GM19328 (cell line): ENCODE measurements at regions not wholly inside any gene's neighbourhood (a gene's known extent, or its start where the extent isn't known, plus 50 kb on each side); places are given as distances from the start of the nearest gene placed in this dataset.
A peak's percentile ranks its signal among the peaks of the same experiment; 100 is the strongest.

Experiments used
- ATAC-seq: cut with Tn5 transposase; IDR thresholded peaks from one replicate; pipeline ENCODE4 v1.9.1; 2021; ENCODE audit warnings: mild to moderate bottlenecking, moderate library complexity; ENCODE audit not compliant: unreplicated experiment

DNA sequence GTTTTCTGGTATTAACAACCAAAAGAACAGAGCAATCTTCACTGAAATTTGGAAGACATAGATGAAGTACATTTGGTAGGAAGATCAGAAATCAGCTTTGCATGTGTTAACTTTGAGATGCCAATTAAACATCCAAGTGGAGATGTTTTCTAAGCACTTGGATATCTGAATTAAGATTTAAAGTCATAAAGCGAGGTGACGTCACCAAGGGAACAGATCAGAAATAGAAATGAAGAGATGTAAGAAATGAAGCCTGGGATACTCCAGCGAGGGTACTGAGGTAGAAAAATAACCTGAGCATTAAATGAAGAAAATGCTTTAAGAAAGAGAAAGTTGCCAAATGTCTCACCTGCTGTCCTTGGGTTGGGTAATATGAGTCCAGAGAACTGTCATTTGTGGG, 1223.3 kb downstream of the MAT2B start:
- ATAC-seq: no peak

DNA sequence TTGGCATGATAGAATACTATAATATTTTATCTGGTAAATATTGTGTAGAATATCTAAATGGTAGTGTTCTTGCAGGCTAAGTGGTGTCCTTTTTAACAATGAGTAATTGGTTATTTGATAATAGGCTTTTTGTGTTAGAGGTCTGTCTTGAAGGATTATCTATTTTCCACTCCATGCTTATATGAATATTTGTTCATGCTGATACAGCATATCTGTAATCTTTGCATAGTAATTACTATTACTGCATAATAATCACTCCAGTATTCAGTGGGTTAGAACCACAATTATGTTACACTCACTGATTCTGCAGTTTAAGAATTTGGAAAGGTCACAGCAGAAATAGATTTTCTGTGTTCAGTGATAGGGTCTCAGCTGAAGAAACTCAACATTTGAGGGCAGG, 1229.9 kb downstream of the MAT2B start:
- no peak for ATAC-seq

DNA sequence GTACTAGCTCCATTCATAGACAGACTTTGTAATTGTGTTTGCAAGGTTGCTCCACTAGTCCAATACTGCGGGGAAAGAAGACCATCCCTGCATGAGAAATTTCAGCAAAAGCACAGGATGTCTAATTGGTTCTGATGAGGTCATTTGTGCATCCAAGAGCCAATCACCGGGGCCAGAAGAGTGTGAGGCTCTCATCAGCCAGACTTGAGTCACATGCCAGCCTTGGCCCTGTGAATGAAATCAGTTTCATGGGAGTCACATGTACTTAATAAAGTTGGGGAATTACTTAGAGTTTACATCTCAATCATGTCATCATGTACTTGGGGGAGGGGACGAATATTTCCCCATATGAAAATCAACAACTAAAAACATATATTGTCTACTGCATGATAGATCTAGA, 1236.0 kb downstream of the MAT2B start:
- ATAC-seq: no peak

DNA sequence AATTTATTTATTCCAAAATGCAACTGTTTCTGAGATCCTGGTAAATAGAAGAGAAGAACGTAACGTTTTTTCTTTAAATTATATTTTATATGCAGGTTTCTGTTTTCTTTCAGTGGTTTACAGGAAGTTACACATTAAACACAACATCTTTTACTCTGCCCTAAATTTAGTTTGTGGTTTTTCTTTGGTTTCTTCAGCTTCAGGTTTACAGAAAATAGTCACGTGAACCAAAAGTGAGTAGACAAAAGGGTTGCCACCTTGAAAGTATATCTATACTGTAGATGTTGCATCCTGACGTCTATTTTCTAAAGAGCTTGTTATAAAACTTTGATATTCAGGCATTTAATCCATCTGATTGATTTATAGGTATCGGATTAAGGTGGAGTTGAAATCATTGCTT, 1236.6 kb downstream of the MAT2B start:
- ATAC-seq: peak; percentile 83

DNA sequence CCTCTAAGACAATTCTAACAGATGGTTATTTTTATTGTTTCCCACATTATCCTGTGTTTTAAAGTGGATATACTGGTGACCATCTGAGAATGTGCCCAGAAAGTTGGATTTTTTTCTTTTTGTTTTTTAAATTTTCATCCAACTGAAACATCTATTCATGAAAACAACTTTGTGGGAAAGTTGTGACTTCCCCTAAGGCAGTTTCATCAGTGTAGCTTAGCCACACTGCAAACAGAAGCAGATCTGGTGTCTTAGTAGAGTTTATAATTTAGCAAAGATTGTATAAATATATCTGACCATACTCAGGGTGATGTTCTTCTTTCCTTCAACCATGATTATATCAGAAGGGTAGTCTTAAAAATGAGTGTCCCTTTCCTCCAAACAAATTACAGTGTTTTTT, 1241.3 kb downstream of the MAT2B start:
- no peak for ATAC-seq

DNA sequence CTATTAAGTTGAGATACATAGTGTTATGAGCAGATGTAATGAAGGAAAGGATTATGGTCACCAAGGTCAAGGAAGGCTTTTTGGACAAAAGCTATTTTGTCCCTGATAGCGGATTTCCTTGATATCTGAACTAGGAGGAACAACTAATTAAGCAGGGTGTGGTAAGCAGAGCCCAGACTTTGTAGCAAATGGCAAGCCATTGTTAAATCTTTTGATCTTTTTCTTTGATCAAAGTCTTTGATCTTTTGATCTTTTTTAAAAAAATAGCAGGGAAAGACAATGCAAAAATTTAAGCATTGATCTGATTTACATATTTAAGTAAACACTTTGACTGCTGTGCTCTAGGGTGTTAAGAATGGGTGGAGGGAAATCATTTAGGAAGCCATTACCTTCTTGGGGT, 1242.0 kb downstream of the MAT2B start:
- ATAC-seq: no peak

DNA sequence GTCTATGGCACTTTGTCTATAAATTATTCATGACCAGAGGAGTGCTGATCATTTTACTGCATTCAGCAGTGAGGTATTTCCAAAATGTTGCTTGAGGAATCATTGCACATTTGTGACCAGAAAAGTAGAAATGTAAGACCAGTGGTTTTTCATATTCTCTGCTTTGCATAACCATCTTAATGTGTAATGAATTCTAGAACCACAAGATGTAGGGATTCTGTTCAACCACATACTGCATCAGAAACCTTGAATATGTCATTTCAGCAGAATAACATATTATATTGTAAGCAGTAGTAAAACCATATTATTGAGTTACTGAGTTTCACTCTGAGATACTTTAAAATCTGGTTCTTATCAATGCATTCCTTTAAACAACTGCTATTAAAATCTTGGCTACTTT, 1243.4 kb downstream of the MAT2B start:
- ATAC-seq: no peak

DNA sequence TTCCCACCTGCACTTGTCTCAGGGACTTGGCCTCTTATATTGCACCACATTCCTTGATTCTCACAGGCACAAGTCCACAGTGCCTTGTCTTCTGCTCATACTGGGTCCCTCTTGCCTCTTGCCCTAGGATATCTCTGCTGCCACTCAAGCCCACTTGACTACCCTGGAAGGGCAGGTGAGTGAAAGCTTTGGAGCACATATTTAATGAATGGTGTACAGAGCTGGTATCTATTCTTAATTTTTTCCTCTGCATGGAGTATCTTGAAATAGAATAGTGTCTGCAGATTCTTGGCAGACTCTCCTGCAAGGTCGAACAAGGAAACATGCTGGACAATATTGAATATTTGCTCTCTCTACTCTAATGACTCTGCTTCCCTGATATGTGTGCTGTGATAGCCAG, 1248.0 kb downstream of the MAT2B start:
- ATAC-seq: no peak

DNA sequence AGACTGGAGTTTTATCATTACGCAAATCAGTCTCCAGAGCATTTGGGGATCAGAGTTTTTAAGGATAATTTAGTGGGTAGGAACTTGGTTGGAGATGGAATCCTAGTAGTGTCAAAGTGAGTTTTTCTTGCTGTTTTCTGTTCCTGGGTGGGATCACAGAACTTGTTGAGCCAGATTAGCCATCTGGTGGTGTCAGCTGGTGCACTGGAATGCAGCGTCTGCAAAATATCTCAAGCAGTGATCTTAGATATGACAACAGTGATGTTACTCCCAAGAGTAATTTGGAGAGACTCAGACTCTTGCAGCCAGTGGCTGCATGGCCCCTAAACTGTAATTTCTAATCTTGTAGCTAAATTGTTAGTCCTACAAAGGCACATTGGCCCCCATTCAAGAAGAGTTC, 1257.8 kb downstream of the MAT2B start:
- ATAC-seq: no peak

DNA sequence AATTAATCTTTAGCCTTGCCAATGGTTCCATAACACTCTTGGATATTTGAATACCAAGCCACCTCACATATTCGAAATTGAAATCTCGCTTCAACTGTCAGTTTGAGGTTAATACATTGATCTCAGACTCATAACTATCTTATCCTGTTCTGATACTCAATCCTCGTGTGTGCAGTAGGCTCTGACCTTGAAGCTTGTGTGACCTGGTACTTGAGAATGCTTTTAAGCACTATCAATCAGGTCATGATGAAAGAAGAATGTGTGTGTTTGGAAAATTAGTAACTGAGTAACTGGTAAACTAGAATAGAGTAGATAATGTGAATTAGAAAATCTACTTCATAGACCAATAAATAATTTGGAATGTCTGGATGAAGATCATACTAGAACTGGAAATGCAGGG, 1266.7 kb downstream of the MAT2B start:
- ATAC-seq: no peak

DNA sequence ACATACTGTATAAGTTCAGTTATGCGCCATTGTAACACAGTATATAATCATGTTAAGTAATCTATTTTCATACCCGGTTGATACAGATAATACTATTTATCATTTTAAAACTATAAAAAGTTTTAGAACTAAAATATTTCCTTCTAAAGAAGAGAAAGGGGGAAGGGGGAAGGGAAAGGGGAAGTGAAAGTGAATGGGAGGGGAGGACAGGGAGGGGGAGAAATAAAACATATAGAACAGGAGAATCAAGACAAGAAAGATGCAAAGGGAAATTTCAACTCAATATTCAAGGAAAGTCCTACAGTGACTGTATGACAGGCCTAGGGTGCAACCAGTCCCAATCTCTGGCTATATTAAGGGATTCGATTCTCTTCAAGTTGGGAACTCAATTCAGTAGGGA, 1278.8 kb downstream of the MAT2B start:
- ATAC-seq: no peak

DNA sequence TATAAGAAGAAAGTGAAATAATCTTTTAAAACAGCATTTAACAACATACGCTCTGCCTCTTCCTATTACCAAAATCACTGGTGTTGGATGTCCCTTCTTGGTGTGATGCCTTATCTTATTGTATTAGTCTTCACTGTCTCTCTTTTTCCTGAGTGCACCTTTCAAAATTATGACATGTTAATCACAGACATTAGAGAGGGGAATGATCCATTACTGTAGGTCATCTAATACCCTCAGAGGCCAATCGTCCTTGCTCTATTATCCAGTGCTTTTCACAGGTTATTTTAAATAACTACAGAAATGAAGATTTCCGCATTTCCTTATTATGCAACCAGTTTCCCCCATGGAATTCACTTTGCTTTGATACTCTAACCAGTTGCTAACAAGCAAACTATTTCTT, 1292.7 kb downstream of the MAT2B start:
- ATAC-seq: no peak

DNA sequence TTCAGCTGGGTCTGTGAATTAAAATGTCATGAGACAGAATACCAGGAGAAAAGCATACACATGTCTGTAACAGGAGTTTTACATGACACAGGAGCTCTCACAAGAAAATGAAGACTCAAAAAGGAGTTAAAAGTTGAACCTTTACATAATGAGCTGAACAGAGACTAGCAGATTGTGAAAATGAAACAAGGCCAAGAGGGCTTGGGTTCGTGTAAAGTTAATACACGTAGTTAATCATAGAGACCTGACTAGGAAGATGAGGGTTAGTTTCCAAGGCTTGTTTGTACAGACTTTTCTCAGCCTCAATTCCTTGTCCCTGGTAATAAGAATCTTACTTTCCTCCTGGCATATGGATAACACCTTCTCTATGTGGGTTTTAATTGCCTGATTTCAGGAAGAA, 1294.0 kb downstream of the MAT2B start:
- no peak for ATAC-seq

DNA sequence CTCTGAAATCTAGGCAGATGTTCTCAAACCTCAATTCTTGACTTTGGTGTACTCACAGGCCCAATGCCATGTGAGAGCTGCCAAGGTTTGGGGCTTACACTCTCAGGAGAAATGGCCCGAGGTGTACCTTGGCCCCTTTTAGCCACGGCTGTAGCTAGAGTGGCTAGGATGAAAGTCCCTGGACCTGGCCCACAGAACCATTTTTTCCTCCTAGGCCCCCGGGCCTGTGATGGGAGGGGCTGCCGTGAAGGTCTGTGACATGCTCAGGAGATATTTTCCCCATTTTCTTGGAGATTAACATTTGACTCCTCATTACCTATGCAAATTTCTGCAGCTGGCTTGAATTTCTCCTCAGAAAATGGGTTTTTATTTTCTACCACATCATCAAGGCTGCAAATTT, 1296.5 kb downstream of the MAT2B start:
- ATAC-seq: no peak

DNA sequence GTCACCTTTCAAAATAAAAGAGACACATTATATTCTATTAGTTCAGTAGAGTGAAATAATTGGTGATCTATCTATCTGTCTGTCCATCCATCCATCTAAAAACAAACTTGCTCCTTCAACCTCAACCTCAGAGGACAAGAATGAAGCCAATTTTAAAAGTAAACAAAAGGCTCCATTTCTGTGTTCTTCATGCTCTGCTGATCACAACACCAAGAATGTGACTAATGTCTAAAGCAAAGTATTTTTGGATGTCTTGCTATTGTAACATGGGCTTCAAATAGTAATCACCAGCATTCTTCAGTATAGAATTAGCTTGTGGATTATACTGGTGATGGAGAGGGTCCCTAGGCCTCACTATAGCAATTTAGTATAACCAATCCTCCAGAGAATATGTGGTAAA, 1304.4 kb downstream of the MAT2B start:
- no peak for ATAC-seq

DNA sequence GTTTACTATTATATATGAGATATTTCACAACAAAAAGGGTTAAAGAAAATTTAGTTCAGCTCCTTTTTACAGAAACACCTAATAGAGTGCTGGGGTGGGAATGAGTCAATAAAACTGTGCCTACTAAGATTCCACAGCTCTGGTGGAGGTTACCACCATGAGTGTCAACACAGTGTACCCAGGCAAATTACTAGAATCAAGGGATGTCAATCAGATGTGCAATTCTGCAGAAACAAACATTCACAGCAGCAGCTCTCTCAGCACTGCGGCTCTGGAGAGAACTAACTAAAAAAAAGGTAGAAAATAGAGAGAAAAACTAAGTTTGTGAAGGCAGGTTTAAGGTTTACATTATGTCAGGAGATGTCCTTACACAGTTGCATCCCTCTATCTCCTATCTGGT, 1313.0 kb downstream of the MAT2B start:
- no peak for ATAC-seq

DNA sequence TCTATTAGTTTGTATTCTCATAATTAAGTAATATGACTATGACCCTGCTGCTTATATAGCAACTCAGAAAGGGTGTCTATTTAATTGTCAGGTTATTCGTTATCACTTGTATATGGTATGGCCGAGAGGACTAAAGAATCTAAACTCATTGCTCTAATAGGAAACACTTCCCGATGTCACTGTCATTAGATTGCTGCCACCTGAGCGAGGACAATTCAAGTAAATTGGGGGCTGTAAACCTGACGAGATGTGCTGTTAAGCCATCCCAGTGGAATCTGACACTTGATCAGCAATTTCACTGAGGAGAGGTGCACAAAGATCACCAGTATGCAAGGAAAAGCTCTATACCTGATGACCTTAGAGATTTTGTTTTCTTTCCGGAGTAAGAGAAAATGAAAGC, 1319.3 kb downstream of the MAT2B start:
- no peak for ATAC-seq

DNA sequence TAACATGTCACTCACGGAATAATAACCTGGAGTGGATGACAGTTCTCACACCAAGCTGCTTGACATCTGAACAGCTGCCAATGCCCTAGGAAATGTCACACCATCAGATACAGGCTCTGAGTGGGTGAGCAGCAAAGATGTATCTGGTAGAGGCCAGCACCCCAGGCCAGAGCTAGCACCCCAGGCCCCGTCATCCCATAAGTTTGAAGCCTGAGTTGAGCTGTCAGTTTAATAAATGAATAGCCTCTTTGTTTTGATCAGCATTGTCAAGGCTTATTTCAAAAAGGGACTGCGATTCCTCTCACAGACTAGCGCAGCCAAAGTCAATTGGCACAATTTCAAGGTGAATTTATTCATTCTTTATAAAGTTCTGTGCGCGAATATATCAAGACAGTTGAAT, 1327.1 kb downstream of the MAT2B start:
- ATAC-seq: no peak

DNA sequence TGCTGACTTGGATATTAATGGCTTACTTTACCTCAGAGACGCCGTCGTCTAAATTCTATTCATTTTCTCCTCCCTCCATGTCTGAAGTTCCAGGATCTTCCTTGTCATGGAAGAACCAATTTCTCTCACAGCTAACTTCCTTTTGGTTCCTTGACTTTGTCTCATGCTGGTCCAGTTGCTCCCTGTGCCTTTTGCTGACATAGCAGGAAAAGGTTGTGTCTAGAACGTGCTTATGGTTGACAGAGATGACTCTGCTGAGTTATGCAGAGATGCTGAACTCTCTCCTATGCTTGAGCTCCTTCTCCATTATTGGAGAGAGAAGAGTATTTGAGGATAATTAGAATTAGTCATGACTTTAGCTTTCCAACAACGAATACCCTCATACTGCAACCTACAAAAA, 1338.9 kb downstream of the MAT2B start:
- ATAC-seq: no peak

DNA sequence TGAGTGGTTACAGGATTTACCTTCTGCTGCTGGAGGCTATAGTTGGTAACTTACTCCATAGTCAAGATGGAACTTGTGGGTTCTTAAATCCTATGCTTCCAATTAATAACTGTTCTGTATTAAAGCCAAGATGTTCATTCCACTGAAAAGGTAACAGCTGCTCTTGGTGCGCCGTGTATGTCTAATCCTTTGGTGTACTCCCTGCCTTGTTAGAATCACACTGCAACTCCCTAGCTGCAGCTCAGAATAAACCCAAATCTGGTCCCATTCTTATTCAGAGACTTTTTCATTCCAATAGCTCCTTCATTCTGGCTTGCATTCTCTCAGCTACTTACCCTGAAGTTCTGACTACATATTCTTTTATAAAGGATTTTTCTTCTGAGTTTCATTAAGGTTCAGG, 1355.5 kb downstream of the MAT2B start:
- no peak for ATAC-seq

DNA sequence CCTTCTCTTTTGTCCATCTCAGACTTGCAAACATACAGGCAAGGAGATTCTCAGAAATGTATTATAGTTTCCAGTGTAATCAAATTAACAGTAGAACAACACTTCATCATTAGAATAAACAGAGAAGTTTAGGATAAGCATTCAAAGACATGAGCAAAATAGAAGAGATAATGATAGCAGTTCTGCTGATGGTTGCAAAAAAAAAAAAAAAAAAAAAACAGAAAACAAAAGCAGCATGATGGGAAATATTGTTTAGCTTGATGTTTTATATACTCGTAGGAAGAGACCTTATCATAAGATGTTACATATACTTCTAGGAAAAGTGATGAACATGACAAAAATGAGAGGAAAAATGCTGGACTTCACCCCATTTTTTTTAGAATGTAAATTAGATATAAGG, 1356.2 kb downstream of the MAT2B start:
- ATAC-seq: no peak

DNA sequence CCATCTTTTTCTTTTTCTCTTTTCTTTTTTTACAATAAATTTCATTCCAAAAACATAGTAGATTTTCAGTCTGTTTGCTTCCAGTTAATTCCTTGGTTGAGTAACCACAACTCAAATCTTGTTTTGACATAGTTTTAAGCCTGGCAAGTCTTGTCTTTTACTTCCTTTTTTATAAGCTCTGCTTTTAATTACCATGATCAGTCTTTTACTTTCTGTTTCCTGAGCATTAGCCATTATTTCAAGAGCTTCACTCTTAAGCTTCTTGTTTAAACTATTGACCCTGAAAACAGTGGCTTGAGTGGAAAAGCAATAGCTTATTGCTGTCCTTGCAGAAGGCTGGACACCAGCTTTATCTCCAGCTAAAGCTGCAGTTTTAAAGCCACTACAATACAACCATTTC, 1363.3 kb downstream of the MAT2B start:
- ATAC-seq: no peak

DNA sequence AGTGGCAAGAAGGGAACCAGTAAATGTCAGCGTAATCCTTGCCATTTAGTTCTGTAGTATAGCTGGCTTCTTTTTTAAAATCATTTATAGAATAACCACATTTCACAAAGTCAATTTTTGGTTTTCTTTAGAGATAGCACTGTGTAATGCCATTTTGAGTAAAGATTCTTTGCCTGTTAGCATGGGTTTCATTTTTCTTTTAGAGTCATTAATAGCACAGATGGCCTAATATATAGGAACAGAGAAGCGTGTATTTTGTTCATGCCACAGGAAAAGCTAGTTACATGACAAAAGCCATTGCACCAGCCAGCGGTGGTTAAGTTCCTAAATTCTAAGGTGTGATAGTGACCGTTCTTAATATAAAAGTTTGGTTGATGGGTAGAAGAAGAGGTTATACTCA, 1363.9 kb downstream of the MAT2B start:
- ATAC-seq: no peak

DNA sequence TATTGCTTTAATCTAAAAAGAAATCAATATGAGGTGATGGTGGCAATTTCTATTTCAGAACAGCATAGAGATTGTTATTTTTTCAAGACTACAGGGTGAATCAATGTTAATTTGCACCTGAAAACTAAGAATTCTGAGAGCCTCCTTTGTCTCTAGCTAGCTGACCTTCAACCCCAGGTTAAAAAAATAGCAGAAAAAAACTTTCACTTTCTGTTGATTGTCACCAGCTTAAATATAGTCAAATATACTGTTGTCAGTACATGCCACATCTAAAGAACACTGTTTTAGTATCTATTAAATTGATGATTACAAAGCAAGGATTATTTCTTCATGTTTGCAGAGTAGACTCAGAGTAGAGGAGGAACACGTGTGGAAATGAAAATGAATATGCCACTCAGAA, 1371.4 kb downstream of the MAT2B start:
- ATAC-seq: no peak
